Iris pigment epithelial cell (primary cell): ENCODE measurements at regions not wholly inside any gene's neighbourhood (a gene's known extent, or its start where the extent isn't known, plus 50 kb on each side); places are given as distances from the start of the nearest gene placed in this dataset.
"Not testable (repeated sequence)": the region's sequence is repeated elsewhere in the genome, so short reads cannot be mapped to it uniquely, and the experiment has no call there.

Source experiments
- DNase-seq: peaks from one replicate; pipeline ENCODE4 v3.0.0-alpha.2; 2011; ENCODE audit warnings: low read depth

DNA sequence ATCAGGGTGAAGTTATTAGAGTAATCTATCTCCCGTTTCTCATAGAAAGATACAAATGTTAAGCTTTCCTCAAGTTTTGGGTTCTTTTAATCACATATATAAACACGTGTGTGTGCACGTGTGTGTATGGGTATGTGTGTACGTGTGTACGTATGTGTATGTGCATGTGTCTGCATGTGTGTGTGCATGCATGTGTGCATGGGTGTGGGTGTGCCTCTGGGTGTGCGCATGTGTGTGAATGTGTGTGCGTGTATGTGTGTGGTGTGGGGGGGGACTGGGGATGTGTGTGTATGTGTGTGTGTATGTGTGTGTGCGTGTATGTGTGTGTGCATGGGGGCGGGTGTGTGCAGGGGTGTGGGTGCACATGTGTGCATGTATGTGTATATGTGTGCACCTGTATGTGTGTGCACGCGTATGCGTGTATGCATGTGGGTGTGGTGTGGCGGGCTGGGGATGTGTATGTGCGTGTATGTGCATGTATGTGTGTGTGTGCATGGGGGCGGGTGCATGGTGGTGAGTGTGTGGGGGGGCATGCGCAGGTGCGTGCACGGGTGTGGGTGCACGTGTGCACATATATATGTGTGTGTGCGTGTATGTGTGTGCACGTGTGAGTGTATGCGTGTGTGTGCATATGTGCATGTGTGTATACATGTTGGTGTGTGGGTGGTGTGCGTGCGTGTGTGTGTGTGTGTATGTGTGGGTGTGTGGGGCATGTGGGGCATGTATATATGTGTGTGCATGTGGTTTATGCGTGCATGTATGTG is 304.0 kb downstream of the MBD2 start:
- no peak for DNase-seq

DNA sequence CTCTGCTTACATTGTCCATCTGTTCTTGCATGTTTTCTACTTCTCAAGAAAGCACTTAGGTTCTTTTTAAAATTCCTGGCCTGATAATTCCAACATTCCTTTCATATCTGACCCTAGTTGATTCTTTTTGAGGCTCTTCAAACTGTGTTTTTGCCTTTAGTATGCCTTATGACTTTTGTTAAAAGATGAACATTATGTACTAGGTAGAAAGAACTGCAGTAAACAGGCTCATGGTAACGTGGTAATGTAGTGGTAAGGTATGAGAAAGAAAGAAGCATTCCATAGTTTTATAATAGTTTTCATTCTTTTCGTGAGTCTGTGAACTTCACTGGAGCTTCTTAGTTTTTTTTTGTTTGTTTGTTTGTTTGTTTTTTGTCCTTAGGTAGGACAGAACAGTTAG is 306.4 kb downstream of the MBD2 start:
- DNase-seq = no peak

DNA sequence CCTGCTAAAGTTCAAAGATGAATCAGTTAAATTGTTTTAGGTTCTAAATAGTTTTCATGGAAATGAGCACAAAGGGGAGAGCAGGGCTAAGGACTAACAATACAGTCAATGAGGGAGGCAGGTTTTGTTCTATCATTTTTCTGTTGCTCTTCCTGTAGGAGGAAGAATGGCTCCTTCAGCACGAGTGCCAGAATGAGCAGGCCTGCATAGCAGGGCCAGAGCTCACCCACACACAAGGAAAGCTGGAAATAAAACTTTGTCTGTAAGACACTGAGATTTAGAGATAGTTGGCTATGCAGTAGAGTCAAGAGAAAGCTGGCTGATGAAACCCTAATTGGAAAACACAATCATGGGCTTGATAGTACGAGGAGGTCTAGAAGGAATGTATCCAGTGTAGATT is 313.3 kb downstream of the MBD2 start:
- DNase-seq = no peak

DNA sequence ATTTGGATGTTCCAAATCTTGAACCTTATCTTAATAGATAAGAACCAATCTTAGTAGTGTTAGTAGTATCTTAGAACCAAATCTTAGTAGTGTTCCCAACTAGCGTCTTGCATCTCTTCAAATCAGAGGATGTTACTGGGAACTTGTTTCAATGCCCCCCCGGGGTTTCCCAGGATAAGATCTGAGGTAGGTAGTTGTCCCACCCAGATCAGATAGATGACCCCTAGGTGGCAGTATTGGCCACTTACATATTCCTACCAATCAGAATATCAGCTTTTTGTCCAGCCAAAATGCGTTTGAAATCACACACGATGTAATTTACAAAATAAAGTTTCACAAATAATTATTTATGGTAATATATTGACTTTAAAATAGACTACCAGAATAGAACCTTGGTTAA is 314.8 kb downstream of the MBD2 start:
- DNase-seq = peak; percentile 35

DNA sequence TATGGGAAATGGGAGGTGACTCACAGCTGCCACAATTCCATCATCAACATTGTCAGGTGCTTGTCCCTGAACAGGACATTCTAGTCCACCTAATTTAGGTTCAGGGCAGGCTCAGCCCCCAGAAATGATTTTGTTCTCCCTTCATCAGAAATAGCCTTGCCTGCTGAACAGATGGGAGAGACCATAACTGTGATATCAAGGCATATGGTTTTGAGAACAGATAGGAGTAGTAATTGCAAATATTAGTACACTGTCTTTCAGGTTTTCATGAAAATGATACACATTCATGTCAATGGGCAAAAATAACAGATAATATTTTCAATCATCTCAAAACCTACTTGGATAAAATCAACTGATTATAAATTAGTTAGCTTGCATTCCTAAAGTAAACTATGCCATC is 316.5 kb downstream of the MBD2 start:
- DNase-seq = no peak

DNA sequence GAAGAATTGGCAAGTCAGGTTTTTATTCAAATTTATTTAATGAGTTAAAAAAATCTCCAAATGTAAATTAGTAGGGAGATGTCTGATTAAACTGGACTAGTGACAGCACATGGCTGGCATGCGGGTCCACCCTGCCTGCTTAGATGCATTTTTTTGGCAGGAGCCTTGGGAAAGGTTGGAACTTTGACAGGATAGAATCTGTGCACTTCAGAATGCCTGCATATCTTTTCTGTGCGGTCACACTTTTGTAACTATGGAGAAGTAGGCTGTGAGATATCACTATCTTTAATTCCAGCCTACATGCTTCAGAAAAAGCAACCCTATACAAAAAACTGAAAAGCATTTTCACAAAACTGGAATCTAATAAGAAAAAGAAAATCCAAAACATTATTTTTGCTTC is 317.8 kb downstream of the MBD2 start:
- no peak for DNase-seq

DNA sequence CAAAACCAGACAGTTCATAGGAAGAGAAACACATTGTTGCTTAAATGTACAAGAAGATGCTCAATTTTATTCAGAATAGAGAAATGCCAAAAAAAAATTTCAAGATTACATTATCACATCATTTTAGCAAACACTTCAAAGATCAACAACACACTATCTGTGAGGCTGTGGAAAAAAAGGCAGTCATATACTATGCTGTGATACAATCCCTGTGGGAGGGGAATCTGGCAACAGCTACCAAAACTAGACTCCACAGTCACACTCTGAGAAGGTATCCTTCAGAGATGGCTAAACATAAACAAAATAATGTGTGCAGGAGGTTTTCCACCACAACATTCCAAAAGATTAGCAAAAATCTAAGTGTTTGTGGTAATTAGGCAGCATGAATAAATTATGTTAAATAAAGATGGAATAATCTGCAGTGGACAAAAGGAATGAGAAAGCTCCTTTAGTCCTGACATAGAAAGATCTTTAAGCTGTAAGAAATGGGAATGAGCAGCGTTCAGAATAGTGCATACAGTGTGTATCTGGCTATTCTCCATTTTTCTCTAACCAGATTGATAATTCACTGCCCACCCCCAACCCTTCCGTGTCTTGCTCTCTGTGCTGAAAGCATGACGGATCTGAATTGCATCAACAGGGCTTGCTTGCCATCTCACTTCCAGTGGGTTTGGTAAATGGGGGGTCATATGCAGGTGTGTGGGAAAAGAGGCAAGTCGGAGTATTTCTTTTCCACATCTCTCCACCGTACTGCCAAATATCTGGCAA is 329.6 kb downstream of the MBD2 start:
- DNase-seq = no peak

DNA sequence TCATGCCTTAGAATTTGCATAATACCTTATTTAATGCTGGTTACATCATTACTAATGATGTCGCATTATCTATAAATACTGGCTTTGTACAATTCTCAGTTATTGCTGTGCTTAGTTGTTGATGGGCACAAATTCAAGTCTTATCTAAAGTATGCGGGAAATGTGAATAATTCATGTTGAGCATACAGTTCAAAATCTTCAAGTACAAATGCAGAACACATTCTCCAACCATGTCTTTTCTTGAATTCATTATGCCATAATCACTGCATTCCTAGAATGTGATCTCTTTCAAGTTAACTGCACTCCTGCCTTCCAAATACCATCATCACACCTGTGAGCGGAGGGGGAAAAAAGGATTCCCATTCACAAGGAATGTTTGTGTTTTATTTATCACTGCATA is 337.0 kb downstream of the MBD2 start:
- peak; percentile 7 for DNase-seq

DNA sequence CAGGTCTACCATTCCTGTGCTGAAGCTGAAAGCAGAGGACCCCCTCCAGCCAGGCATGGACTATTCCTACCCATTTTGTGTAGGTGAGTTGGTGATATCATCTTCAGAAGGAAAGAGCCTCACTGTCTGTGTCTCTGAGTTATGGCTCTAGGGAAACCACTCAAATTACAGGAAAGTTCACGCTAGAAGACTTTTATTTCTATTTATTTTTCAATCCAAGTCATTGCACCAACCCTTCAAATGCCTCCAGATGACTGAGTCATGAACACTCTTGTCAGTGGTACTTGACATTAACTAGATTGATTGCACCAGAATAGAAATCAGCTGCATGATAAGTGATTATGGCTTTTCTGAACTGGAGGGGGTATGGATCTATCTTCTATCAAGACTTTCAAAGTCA is 338.4 kb downstream of the MBD2 start:
- no peak for DNase-seq

DNA sequence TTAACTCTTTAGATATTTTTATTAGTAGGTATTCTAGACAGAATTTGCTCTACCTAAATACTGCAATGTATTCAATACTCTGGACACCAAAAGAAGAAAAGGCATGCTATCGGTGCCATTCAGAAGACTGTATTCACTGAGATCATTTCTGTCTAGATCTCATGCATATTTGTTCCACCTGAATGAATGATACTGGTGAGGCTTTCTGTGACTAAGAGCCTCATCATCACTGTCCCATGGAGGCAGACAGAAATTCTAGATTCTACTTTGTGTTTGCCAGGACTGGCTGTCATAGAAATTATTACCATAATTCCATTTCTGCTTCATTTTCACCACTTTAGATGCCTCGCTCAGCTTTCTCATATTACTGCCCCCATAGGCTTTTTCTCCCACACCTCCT is 340.7 kb downstream of the MBD2 start:
- no peak for DNase-seq

DNA sequence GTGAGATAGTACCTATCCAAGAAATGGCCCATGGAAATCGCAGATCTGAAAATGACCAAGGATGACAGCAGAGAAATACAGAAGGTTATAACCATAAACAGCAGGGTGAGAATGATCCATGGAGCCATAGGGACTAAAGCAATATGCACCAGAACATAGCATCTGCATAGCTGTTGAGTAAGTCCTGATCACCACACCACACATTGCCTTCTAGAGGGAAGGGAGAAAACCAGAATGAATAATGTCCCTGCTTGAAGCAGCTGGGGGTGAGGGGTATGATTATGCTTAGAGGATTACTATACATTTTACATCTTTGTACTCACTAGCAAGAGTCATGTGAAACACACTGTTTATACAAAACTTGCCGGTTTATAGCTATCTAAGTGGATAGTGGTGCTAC is 350.4 kb downstream of the MBD2 start:
- no peak for DNase-seq

DNA sequence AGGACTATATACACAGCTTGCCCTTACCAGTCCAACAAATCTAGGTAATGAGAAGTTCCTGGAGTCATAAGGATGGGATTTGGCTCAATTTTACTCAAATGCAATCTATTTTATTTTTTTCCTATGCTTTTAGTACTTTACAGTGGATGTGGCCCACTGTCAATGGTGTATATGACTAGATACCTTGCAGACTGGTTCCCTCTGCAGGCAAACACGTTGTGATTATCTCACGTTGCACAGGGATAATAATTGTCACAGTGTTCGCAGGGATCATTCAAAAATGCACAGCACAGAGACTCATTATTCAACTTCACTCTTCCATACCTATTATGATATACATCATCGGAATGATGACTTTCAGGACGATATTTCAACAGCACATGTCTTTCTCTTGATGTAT is 359.7 kb downstream of the MBD2 start:
- no peak for DNase-seq

DNA sequence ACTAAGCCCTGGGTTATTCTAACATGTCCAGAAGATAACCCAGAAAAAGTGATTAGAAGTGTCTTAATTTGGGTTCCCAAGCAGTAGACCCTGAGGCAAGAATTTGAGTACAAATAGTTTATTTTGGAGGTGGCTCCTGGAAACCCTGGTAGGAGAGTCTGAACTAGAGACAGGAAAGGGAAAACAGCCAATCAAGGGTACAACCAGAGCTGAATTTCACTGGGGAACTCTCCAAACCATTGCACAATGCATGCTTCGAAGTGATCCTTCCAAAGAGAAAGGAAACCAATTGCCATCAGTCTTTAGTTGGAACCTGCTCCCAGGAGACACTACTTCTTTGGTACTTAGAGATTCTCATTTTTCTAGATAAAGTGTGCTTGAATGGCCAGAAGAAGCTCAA is 361.5 kb downstream of the MBD2 start:
- no peak for DNase-seq

DNA sequence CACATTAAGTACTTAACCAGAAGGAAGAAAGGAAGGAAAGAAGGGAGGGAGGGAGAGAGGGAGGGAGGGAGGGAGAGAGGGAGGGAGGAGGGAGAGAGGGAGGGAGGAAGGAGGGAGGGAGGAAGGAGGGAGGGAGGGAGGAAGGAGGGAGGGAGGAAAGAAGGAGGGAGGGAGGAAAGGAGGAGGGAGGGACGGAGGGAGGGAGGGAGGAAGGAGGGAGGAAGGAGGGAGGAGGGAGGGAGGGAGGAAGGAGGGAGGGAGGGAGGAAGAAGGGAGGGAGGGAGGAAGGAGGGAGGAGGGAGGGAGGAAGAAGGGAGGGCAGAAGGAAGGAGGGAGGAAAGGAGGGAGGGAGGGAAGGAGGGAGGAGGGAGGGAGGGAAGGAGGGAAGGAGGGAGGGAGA is 363.3 kb downstream of the MBD2 start:
- no peak for DNase-seq

DNA sequence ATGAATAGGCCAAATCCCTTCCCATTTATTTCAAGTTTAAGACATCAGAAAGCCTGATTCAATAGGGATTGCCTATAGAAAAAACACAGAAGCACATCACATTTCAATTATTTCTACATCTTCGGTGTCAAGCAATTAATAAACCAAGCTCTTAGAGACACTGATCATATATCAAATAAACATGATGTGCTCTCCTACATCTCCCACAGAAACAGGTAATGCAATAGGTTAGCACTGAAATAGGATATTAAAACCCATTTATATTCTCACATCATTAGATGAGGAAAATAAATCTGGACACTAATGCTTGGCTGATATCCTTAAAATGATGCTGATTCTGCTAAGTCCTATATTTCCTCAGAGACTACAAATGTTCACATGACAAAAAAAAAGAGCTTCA is 364.7 kb downstream of the MBD2 start:
- no peak for DNase-seq

DNA sequence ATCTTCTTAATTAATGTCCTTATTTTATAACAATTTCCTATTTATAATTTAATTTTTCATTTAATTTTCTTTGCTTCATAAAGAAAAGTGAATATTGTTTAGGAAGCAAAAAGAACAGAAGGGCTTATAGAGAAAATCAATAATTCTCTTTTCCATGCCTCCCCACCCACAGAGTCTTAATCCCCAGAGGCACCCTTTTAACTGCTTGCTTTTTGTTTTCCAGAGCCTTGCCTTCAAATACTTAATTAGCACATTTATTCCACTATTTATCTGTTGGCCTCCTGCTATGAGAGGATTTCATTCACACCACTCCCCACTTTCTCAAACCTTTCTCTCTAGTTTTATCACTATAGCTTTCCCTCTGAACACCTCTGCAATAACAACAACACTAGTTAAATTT is 373.6 kb downstream of the MBD2 start:
- no peak for DNase-seq

DNA sequence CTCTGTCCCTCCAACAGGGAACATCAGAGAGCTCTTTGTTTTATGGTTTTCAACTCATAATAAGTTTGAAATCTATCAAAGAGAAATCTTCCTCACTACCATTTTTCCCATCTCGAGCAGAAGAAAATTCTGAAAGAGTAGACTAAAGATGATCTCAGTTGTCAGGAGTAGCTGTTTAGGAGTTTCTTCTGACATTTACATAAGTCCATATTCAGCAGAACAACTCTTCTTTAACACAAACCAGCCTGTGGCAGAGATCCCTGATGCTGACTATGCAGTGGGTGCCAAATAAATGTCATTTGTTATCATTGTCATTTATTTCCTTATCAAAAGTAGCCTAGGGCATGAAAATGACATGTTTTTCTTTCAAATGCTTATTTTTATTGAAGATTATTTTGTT is 380.7 kb downstream of the MBD2 start:
- DNase-seq = no peak

DNA sequence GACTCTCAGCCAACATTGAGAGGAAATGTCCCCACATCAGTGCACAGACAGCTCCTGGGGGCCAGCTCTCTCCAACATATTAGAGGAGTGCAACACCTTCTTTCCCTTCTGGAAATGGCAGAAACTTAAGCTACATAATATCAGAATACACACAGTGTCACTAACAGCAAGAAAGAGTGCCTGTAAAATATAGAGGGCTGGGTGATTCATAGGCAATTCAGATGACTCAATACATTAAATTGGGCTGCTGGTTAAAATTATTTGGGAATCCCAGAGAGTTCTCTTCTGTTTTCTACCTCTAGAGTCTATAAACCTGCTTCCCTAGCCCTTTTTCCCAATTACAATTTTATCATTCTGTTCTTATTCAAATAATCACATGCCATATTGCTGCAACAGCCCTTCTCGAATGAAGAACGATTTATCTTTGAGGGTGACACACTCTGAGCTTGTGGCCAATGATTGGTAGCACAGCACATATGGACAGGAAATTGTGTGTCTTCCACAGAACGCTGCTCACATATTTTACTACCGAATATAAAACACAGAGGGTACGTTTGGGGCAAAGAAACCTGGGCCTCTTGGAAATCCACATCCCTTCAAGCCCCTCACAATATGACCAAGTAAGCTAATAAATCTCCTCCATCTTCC is 381.2 kb downstream of the MBD2 start:
- DNase-seq = no peak

DNA sequence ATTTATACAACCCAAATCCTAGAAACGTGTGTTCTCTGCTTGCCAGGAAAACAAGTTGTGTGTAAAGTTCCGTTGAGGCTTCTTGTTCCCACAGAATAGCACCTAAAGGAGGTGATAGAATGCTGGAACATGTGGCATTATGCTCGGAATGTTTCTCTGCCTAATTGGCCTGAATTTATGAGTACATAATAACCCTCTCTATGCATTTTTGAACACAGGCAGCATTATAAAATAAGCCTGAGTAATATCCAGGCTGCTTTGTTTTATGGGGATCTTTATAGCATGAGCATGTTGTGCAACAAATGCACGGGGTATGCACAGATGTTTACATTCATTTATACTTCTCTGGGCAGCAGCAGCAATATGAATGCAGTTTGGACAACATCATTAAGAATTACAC is 385.7 kb downstream of the MBD2 start:
- DNase-seq = no peak

DNA sequence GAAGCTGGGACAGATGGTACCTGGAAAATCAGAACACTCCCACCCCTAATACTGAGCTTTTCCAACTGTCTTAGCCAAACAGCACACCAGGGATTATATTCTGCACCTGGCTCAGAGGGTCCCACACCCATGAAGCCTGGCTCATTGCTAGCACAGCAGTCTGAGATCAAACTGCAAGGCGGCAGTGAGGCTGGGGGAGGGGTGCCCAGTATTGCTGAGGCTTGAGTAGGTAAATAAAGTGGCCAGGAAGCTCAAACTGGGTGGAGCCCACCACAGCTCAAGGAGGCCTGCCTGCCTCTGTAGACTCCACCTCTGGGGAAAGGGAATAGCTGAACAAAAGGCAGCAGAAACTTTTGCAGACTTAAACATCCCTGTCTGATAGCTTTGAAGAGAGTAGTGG is 403.3 kb downstream of the MBD2 start:
- DNase-seq = not testable (repeated sequence)

DNA sequence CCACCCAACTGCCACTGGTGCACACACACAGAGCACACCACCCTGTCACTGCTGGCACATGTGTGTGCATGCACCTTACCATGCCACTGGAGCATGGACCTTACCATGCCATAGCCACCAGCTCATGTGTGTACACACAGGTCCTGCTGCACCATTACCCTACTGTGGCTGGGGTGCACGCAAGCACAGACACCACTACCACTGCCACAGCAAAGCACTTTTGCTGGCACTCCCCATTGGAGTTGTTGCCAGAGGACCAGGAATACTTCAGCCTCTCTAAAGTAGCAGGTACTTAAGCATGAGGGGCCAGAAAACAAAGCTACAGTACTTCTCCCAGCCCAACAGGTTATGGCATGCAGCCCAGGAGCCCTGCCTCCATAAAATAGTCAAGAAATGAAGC is 404.8 kb downstream of the MBD2 start:
- DNase-seq = no peak

DNA sequence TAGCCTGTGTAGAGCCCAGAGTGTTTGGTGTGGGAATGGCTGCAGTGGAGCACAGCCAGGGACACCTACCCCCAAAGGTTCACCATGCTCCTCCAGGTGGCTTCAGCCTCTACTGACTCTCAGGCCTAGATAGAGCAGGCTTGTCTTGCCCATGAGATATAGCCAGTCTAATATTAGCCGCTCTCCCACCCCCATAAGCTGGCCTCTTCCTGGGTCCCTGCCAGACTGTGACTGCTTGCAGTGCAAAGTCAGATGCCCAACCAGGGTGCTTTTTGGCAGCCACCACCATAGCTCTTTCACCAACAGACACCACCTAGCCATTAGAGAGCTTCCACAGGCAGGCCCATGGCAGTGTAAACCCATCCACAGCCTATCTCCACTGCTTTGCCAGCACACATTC is 405.3 kb downstream of the MBD2 start:
- no peak for DNase-seq
